GM06990 (cell line): ENCODE measurements at regions not wholly inside any gene's neighbourhood (a gene's known extent, or its start where the extent isn't known, plus 50 kb on each side); places are given as distances from the start of the nearest gene placed in this dataset.

Source experiments
- DNase-seq: peaks from one replicate; pipeline ENCODE4 v3.0.0-alpha.2; 2011; ENCODE audit not compliant: insufficient read length; ENCODE audit errors: extremely low read depth
- H3K27me3 ChIP-seq: replicated peaks from 2 replicates; pipeline ENCODE4 v1.6.0; 2011; ENCODE audit warnings: low read length; ENCODE audit not compliant: control insufficient read depth, insufficient read depth
- H3K36me3 ChIP-seq: 2 replicates; pipeline ENCODE4 v1.5.1; 2011; ENCODE audit warnings: low read length; ENCODE audit not compliant: control insufficient read depth, insufficient read depth
- H3K4me3 ChIP-seq: replicated peaks from 2 replicates; pipeline ENCODE4 v1.5.1; 2011; ENCODE audit warnings: low read depth, mild to moderate bottlenecking, control low read depth, low read length
- TF ChIP-seq, protein P1 (sequence below): IDR thresholded peaks from 2 replicates; pipeline ENCODE4 v1.5.1; 2011; ENCODE audit warnings: low read length, control low read depth, mild to moderate bottlenecking, inconsistent platforms; ENCODE audit not compliant: insufficient read depth, poor library complexity, severe bottlenecking

DNA sequence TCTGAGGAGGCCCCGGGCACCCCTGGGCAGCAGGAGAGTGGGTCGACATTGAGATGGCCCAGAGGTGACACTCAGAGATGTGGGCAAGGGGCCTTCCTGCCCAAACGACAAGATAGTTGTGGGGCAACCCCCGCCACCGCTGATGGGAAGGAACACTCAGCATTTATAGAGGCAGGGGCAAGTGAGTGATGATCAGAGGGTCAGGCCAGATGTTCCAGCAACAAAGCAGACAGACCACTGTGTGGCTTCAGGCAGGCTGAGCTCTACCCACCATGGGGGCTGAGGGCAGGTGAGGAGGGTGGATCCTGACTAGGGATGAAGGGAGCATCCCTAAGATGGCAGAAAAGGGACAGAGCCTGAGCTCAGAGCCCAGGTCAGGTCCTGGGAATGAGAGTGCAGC lies 362.7 kb downstream of the PTPRU start:
- TF ChIP-seq, protein P1, sequence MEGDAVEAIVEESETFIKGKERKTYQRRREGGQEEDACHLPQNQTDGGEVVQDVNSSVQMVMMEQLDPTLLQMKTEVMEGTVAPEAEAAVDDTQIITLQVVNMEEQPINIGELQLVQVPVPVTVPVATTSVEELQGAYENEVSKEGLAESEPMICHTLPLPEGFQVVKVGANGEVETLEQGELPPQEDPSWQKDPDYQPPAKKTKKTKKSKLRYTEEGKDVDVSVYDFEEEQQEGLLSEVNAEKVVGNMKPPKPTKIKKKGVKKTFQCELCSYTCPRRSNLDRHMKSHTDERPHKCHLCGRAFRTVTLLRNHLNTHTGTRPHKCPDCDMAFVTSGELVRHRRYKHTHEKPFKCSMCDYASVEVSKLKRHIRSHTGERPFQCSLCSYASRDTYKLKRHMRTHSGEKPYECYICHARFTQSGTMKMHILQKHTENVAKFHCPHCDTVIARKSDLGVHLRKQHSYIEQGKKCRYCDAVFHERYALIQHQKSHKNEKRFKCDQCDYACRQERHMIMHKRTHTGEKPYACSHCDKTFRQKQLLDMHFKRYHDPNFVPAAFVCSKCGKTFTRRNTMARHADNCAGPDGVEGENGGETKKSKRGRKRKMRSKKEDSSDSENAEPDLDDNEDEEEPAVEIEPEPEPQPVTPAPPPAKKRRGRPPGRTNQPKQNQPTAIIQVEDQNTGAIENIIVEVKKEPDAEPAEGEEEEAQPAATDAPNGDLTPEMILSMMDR, result no peak
- Histone ChIP-seq H3K36me3 (no peaks in the 10 kb centered on the region), H3K4me3 (no peak overlapping the region), H3K27me3 (no peaks in the 10 kb centered on the region; the same call in 1 of the 2 replicates)
- no peak for DNase-seq

DNA sequence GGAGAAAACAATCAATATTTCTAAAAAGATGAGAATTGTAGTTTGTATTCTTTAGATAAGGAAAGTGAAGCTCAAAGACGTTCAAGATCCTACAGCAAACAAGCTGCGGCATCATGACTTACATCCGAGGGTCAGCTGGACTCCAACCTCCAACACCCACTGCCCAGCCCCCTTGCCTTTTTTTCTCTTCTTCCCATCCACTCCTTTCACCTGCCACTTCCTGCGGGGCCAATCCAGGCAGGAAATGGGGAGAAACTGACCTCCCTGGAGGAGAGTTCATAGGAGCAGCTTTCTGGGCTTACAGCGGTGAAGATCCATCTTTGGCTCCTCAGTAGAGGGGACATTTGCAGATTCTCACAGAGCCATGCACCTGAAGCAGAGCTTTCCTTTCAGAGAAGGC lies 361.5 kb downstream of the PTPRU start:
- no peak for DNase-seq
- H3K27me3 ChIP-seq, result no peaks in the 10 kb centered on the region; the same call in 1 of the 2 replicates
- TF ChIP-seq, protein P1, result no peak
- H3K36me3 ChIP-seq, result no peaks in the 10 kb centered on the region
- no peak overlapping the region for H3K4me3 ChIP-seq

DNA sequence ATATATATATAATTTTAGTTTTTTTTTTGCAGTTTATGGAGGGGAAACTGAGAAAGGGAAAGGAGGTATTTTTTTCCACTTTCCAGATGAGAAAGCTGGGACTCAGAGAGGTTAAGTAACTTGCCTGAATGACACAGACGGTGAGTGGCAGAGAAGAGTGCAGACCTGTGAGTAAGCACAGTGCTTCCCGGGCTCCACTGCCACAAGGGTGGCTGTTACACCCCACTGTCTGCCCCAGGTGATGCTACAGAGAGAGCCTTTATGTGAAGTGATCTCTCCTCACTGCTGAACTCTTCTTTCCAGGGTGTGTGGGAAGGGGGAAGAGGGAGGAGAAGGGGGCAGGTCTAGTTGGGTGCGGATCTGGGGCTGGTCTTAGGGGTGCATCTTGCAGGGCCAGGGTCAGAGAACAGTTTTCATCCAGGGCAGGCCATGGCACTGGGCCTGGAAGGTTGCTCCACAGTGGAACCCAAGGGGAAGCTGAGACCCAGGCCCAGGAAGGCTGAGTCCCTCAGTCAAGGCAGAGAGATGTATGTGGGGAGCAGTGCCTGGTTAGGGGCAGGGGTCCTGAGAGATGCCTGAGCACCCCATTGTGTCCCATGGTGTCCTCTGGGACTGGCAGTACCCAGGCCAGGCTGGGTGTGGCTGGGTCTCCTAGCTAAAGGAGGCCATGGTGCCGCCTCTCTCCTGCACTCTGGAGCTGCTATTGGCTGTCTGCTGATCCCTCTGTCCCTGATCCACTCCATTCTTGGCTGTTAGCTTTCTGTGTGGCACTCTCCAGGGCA lies 357.5 kb downstream of the PTPRU start:
- no peak for DNase-seq
- Histone ChIP-seq H3K4me3 (no peak overlapping the region), H3K36me3 (no peaks in the 10 kb centered on the region), H3K27me3 (no peaks in the 10 kb centered on the region)
- TF ChIP-seq, protein P1, result no peak

DNA sequence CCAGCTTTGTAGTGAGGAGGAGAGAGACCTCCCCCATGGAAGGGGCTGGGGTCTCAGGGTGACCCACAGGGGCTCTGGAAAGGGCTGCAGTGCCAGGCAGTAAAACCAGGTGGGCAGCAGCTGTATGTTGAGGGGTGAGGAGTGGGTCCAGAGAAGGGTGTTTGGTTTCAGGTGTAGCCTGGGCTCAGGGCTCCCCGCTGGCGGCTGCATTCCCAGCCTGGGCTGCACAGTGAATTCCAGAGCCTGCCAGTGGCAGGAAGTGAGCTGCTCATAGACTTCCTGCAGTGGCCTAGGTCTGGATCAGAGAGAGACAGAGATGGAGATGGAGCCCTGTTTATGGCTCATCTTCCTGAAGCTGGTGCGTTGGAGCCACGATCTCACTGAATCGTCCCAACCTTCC lies 356.4 kb downstream of the PTPRU start:
- DNase-seq, result no peak
- no peaks in the 10 kb centered on the region for H3K27me3 ChIP-seq
- TF ChIP-seq, protein P1, result no peak
- H3K4me3 ChIP-seq, result no peak overlapping the region
- H3K36me3 ChIP-seq, result no peaks in the 10 kb centered on the region

DNA sequence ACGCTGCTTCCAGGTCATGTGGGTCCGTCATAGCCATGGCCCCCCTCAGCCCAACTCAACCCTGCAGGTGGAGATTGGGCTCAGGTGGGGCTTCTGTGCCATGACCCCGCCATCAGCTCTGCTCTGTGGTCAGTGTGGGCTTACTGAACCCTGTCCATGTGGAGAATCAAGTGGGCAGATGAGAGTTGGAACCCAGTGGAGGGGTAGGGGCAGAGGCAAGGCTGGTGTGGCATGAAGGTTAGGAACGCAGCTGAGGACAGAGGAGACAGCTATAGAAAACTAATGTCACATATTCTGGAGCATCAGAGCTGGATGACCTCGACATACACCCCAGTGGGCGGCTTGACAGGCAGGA lies 355.9 kb downstream of the PTPRU start:
- DNase-seq, result no peak
- no peak overlapping the region for H3K4me3 ChIP-seq
- no peaks in the 10 kb centered on the region for H3K27me3 ChIP-seq
- TF ChIP-seq, protein P1, result no peak
- H3K36me3 ChIP-seq, result no peaks in the 10 kb centered on the region
